Retinal pigment epithelial cell (primary cell): ENCODE measurements at regions not wholly inside any gene's neighbourhood (a gene's known extent, or its start where the extent isn't known, plus 50 kb on each side); places are given as distances from the start of the nearest gene placed in this dataset.

Source experiments
- DNase-seq: peaks from one replicate; pipeline ENCODE4 v3.0.0-alpha.2; 2010; ENCODE audit warnings: low read depth
- H3K4me3 ChIP-seq: 2 replicates; pipeline ENCODE4 v1.5.1; 2011; ENCODE audit warnings: mild to moderate bottlenecking, low read length, control low read depth, moderate library complexity
- CTCF ChIP-seq: conservative IDR thresholded peaks from 2 replicates; pipeline ENCODE4 v1.5.1; 2011; ENCODE audit warnings: low read depth, low read length, control low read depth, inconsistent platforms

DNA sequence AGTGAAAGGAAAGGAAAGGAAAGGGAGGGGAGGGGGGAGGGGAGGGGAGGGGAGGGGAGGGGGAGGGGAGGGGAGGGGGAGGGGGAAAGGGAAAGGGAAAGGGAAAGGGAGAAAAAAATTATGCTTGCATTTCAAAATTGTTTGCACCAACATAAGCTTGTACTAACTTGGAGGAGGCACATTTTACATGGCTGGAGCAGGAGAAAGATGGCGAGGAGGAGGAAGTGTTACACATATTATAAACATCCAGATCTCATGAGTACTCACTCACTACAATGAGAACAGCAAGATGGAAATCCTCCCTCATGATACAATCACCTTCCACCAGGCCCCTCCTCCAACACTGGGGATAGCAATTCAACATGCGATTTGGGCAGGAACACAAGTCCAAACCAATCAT is 660.2 kb upstream of the CDH2 start:
- DNase-seq: no peak
- no peak overlapping the region for H3K4me3 ChIP-seq
- TF ChIP-seq CTCF: no peak

DNA sequence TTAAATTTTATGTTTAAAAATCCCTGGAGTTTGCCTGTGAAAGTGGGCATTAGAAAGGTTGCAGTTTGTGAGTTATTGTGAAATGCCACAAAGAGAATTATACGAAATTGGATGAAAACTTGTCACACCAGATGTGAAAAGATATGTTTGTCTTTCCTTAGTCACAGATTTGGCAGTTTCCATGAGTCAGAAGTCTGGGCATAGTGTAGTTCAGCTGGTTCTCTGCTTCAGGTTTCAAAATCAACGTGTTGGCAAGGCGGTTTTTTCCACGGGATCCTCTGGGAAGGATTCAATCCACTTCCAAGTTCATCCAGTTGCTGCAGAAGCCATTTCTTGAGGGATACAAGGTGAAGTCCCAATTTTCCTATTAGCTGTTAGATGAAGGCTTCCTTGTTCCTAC is 658.0 kb upstream of the CDH2 start:
- H3K4me3 ChIP-seq: no peak overlapping the region
- TF ChIP-seq CTCF: no peak
- DNase-seq: peak; percentile 4

DNA sequence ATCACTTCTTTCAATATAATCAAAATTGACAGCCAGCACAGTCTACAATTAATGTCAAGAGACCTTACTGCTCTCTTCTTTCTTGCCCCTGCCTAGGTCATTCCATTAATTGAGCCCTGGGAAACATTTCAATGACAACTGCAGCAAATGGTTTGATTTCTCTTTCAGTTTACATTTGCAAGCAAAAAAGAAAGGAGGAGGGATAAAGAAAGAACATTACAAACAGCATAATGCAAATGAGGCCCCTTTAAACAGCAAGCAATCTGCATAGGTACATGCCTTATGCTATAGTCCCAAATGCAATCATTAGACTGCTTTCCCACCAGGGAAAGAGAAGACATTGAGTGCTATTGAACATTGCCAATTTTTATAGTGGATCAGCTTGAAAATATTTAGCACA is 655.0 kb upstream of the CDH2 start:
- no peak overlapping the region for H3K4me3 ChIP-seq
- no peak for TF ChIP-seq CTCF
- no peak for DNase-seq

GRCh38 chr18:28831476-28831875 is 654.5 kb upstream of the CDH2 start:
- TF ChIP-seq CTCF: no peak
- H3K4me3 ChIP-seq: no peak overlapping the region
- no peak for DNase-seq

DNA sequence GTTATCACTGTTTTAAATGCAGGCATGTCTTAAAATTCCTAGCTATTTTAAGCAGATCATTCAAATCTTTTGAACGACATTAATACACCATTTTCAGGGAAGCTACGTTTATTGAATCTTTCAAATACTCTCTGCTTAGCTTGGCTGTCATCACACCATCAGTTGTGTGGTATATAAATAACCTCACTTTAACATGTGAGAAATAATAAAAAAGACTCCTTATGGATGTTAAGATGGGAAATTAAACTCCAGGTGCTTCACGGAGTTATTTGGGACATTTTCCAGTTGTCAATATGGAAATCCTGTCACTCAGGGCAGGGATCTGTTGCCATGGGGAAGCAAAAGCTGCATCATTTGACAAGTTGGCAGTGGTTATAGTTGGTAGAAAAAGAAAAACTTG is 649.2 kb upstream of the CDH2 start:
- TF ChIP-seq CTCF: no peak
- no peak for DNase-seq
- H3K4me3 ChIP-seq: no peak overlapping the region

- TF ChIP-seq CTCF: no peak
- H3K4me3 ChIP-seq: no peak overlapping the region
- DNase-seq: no peak
Measured at GRCh38 chr18:28824183-28824574, 647.2 kb upstream of the CDH2 start.

GRCh38 chr18:28823506-28824182 is 646.7 kb upstream of the CDH2 start:
- H3K4me3 ChIP-seq: no peak overlapping the region
- DNase-seq: no peak
- TF ChIP-seq CTCF: no peak
